ENCODE measurements at regions not wholly inside any gene's neighbourhood (a gene's known extent, or its start where the extent isn't known, plus 50 kb on each side); places are given as distances from the start of the nearest gene placed in this dataset.

DNA sequence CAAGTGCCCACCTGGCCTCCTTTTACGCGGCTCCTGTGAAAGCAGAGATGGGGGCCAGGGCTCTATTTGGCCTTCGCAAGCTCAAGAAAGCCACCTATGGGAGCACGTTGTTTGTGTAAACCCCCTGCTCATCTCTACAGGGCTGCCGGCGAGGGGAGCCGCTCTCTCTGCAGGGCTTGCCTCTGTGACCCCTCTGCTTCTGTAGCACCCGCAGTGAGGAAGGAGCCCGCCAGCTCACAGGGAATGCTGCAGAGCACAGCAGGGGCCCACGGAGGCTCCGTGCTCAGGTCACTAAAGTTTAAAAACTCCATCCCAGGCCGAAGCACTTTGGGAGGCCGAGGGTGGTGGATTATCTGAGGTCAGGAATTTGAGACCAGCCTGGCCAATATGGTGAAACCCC, 376.8 kb downstream of the IRX2 start:
- TF ChIP-seq EZH2 (IDR thresholded peaks at IDR 0.05; ENCODE audit: borderline replicate concordance, insufficient read depth, low read length, poor library complexity, severe bottlenecking): no peak
- TF ChIP-seq, protein P1, sequence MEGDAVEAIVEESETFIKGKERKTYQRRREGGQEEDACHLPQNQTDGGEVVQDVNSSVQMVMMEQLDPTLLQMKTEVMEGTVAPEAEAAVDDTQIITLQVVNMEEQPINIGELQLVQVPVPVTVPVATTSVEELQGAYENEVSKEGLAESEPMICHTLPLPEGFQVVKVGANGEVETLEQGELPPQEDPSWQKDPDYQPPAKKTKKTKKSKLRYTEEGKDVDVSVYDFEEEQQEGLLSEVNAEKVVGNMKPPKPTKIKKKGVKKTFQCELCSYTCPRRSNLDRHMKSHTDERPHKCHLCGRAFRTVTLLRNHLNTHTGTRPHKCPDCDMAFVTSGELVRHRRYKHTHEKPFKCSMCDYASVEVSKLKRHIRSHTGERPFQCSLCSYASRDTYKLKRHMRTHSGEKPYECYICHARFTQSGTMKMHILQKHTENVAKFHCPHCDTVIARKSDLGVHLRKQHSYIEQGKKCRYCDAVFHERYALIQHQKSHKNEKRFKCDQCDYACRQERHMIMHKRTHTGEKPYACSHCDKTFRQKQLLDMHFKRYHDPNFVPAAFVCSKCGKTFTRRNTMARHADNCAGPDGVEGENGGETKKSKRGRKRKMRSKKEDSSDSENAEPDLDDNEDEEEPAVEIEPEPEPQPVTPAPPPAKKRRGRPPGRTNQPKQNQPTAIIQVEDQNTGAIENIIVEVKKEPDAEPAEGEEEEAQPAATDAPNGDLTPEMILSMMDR (IDR thresholded peaks at IDR 0.05; ENCODE audit: poor library complexity, severe bottlenecking): no peak
- no peak for TF ChIP-seq MXI1 (conservative IDR thresholded peaks at IDR 0.05; ENCODE audit: poor library complexity, severe bottlenecking)

Measured in neural cell (in vitro differentiated cells).